Heart right ventricle (tissue), 16 donors: ENCODE measurements at regions not wholly inside any gene's neighbourhood (a gene's known extent, or its start where the extent isn't known, plus 50 kb on each side); places are given as distances from the start of the nearest gene placed in this dataset.

Source experiments
- ATAC-seq, 8 donors: fragments of 200-7000 bp; cut with Tn5 transposase; one replicate each; pipeline ENCODE4 v1.9.1; 2020; ENCODE audit warnings: mild to moderate bottlenecking in 8 of 8, moderate library complexity in 8 of 8, moderate number of reproducible peaks in 1 of 8
- DNase-seq, 2 donors: peaks; one replicate each; pipeline ENCODE4 v3.0.0-alpha.2; 2020
- H3K27ac ChIP-seq, 10 donors: fragments of 200-600 bp; sonication (generic) in 2 of 10; one replicate each; pipeline versions ENCODE4 v1.5.0 to v1.8.0; 2020 to 2022; ENCODE audit warnings: mild to moderate bottlenecking in 3 of 10
- H3K27me3 ChIP-seq, 7 donors: fragments of 200-600 bp; one replicate each; pipeline ENCODE4 v1.8.0; 2021 to 2022; ENCODE audit warnings: mild to moderate bottlenecking in 2 of 7
- H3K36me3 ChIP-seq, 9 donors: fragments of 200-600 bp; sonication (generic) in 1 of 9; one replicate each; pipeline versions ENCODE4 v1.5.0 to v1.8.0; 2020 to 2022; ENCODE audit warnings: mild to moderate bottlenecking in 2 of 9
- H3K4me1 ChIP-seq, 9 donors: fragments of 200-600 bp; sonication (generic) in 1 of 9; one replicate each; pipeline versions ENCODE4 v1.5.0 to v1.8.0; 2020 to 2022; ENCODE audit warnings: mild to moderate bottlenecking in 4 of 9
- H3K4me3 ChIP-seq, 10 donors: fragments of 200-600 bp; sonication (generic) in 2 of 10; one replicate each; pipeline versions ENCODE4 v1.5.0 to v1.8.0; 2020 to 2022; ENCODE audit warnings: mild to moderate bottlenecking in 7 of 10, moderate library complexity in 2 of 10
- H3K9me3 ChIP-seq, 11 donors: fragments of 200-600 bp in 10 of 11; sonication (generic) in 2 of 11; one replicate each; pipeline versions ENCODE4 v1.5.0 to v1.8.0; 2013 to 2022; ENCODE audit warnings: mild to moderate bottlenecking in 2 of 11, control low read depth in 1 of 11, moderate library complexity in 1 of 11
- CTCF ChIP-seq, 9 donors: fragments of 200-600 bp; sonication (generic) in 2 of 9; IDR thresholded peaks; one replicate each; pipeline versions ENCODE4 v1.5.0 to v1.8.0; 2021 to 2022; ENCODE audit warnings: antibody characterized with exemption in 9 of 9, mild to moderate bottlenecking in 5 of 9, moderate library complexity in 1 of 9
- WGBS, 2 donors: extraction: QIAGEN DNeasy Blood & Tissue Kit; methylation state at CpG; one replicate each; pipeline ENCODE4 v1.1.7; 2013; ENCODE audit warnings: inconsistent platforms in 1 of 2; 5-methylcytosine and 5-hydroxymethylcytosine counted together
- intact Hi-C, 10 donors: fragments of 100-400 bp; cut with DNase I; formaldehyde crosslinking; loops; one replicate each; pipeline versions ENCODE4 v1.11.1 to v1.14.2; 2022
- donor health status: Arrhythmogenic right ventricular cardiomyopathy.
- donor health status: ischemic (EF 13 %, LVEDD 7.1; RV severe dilation, severe dysfunction).
- donor health status: healthy with polysubstance abuse.
- donor health status: DM: no; HTN: yes; CAD: no.
- donor health status: DM: no; HTN: no; CAD: no.
- donor health status: ischemic (EF 25% LVEDD 6.9; RV normal size, moderate dysfunction).
- donor health status: ischemic (EF 25% LVEDD 5.7; RV mildly dilated, moderate dysfunction).
- donor health status: healthy.
- donor health status: DM: yes; HTN: yes; CAD: no.
- donor health status: Ischemic cardiomyopathy.
- donor health status: ischemic (EF 35%, LVEDD 5.7; RV mildly dilated, moderate dysfunction).
- donor health status: nonischemic (EF 11% LVEDD 7.7; RV severe dilation, severe dysfunction).
- donor health status: DM: yes; HTN: yes; CAD: no.
- donor health status: PGD.
- donor health status: ischemic (EF 29% LVEDD 5.4; RV normal size, mild dysfunction).
- donor health status: nonischemic (EF 23%, LVEDD 6.1; RV moderate dilation, normal function).

GRCh38 chr21:38621132-38621531 lies 122.9 kb upstream of the ERG start:
- Histone ChIP-seq H3K27ac (no peak overlapping the region), H3K9me3 (no peaks in the 10 kb centered on the region), H3K4me3 (no peak overlapping the region), H3K36me3 (no peaks in the 10 kb centered on the region), H3K27me3 (no peaks in the 10 kb centered on the region), H3K4me1 (peaks cover 0 to 8% (median 0%) of the 10 kb centered on the region in 9 donors)
- ATAC-seq (no peak), DNase-seq (no peak)
- TF ChIP-seq CTCF (IDR thresholded peaks at IDR 0.05): no peak
- 93 to 95% methylated on average over 3 of the region's 3 CpGs for WGBS, 2 donors
- intact Hi-C loops: no loop called here

- DNase-seq: no peak
- no peak overlapping the region for H3K4me3 ChIP-seq
- H3K9me3 ChIP-seq: no peaks in the 10 kb centered on the region
- H3K4me1 ChIP-seq: peaks cover 0 to 8% (median 0%) of the 10 kb centered on the region in 9 donors
- H3K36me3 ChIP-seq: no peaks in the 10 kb centered on the region
- H3K27ac ChIP-seq: no peak overlapping the region
- 95 to 97% methylated on average over 12 of the region's 12 CpGs for WGBS, 2 donors
- no peaks in the 10 kb centered on the region for H3K27me3 ChIP-seq
- TF ChIP-seq CTCF (IDR thresholded peaks at IDR 0.05): no peak
- intact Hi-C loops: no loop called here
- no peak for ATAC-seq
Measured at GRCh38 chr21:38622081-38622826, 124.0 kb upstream of the ERG start.

GRCh38 chr21:38622827-38623209 lies 124.5 kb upstream of the ERG start:
- Histone ChIP-seq H3K4me3 (no peak overlapping the region), H3K27me3 (no peaks in the 10 kb centered on the region), H3K36me3 (no peaks in the 10 kb centered on the region), H3K4me1 (peaks cover 0 to 8% (median 0%) of the 10 kb centered on the region in 9 donors), H3K9me3 (no peaks in the 10 kb centered on the region), H3K27ac (no peak overlapping the region)
- intact Hi-C loops: no loop called here
- 48 to 49% methylated on average over 2 of the region's 2 CpGs for WGBS, 2 donors
- DNase-seq (no peak), ATAC-seq (no peak)
- no peak for TF ChIP-seq CTCF (IDR thresholded peaks at IDR 0.05)

GRCh38 chr21:38623552-38623951 lies 125.3 kb upstream of the ERG start:
- no peak for ATAC-seq
- intact Hi-C loops: no loop called here

More at GRCh38 chr21:38623552-38623951, 125.3 kb upstream of the ERG start:
- Histone ChIP-seq H3K36me3 (no peaks in the 10 kb centered on the region), H3K4me3 (no peak overlapping the region), H3K27ac (no peak overlapping the region), H3K27me3 (peaks cover 0 to 3% (median 0%) of the 10 kb centered on the region in 7 donors), H3K9me3 (no peaks in the 10 kb centered on the region), H3K4me1 (peaks cover 0 to 8% (median 0%) of the 10 kb centered on the region in 9 donors)
- no peak for DNase-seq
- TF ChIP-seq CTCF (IDR thresholded peaks at IDR 0.05): no peak
- 82 to 83% methylated on average over 4 of the region's 4 CpGs for WGBS, 2 donors
